KOPT-K1 (cell line): ENCODE measurements at regions not wholly inside any gene's neighbourhood (a gene's known extent, or its start where the extent isn't known, plus 50 kb on each side); places are given as distances from the start of the nearest gene placed in this dataset.

Source experiments
- H3K27ac ChIP-seq: fragments of 200-600 bp; sonication (generic); 2 replicates; pipeline ENCODE4 v1.5.1; 2016; ENCODE audit warnings: antibody characterized with exemption, mild to moderate bottlenecking, low read depth, low read length; ENCODE audit not compliant: poor library complexity, severe bottlenecking
- H3K36me3 ChIP-seq: fragments of 200-600 bp; sonication (generic); 2 replicates; pipeline ENCODE4 v1.5.1; 2017; ENCODE audit warnings: antibody characterized with exemption, mild to moderate bottlenecking, low read length, moderate library complexity; ENCODE audit not compliant: insufficient read depth
- H3K9me3 ChIP-seq: fragments of 200-600 bp; sonication (generic); 2 replicates; pipeline ENCODE4 v1.5.1; 2017; ENCODE audit warnings: antibody characterized with exemption, low read length, mild to moderate bottlenecking; ENCODE audit not compliant: insufficient read depth, poor library complexity, severe bottlenecking

GRCh38 chr12:58369576-58369975 is 428.2 kb downstream of the ATP23 start:
- Histone ChIP-seq H3K36me3 (no peaks in the 10 kb centered on the region), H3K27ac (no peak overlapping the region), H3K9me3 (no peaks in the 10 kb centered on the region)

GRCh38 chr12:58372298-58372697 is 430.9 kb downstream of the ATP23 start:
- no peak overlapping the region for H3K27ac ChIP-seq
- H3K9me3 ChIP-seq, result no peaks in the 10 kb centered on the region
- no peaks in the 10 kb centered on the region for H3K36me3 ChIP-seq

- no peak overlapping the region for H3K27ac ChIP-seq
- no peaks in the 10 kb centered on the region for H3K9me3 ChIP-seq
- no peaks in the 10 kb centered on the region for H3K36me3 ChIP-seq
These were observed 436.7 kb downstream of the ATP23 start for GRCh38 chr12:58378028-58378427.

GRCh38 chr12:58381546-58381945 is 440.2 kb downstream of the ATP23 start:
- Histone ChIP-seq H3K36me3 (no peaks in the 10 kb centered on the region), H3K9me3 (no peaks in the 10 kb centered on the region), H3K27ac (no peak overlapping the region)

GRCh38 chr12:58384196-58384595 is 442.8 kb downstream of the ATP23 start:
- H3K27ac ChIP-seq, result no peak overlapping the region
- no peaks in the 10 kb centered on the region for H3K9me3 ChIP-seq
- no peaks in the 10 kb centered on the region for H3K36me3 ChIP-seq

- Histone ChIP-seq H3K27ac (no peak overlapping the region), H3K36me3 (no peaks in the 10 kb centered on the region), H3K9me3 (no peaks in the 10 kb centered on the region)
These were observed 444.8 kb downstream of the ATP23 start for GRCh38 chr12:58386136-58386535.

- Histone ChIP-seq H3K36me3 (no peaks in the 10 kb centered on the region), H3K27ac (no peak overlapping the region), H3K9me3 (no peaks in the 10 kb centered on the region)
These were observed 445.8 kb downstream of the ATP23 start for GRCh38 chr12:58387199-58387598.

GRCh38 chr12:58388261-58388660 is 446.9 kb downstream of the ATP23 start:
- H3K9me3 ChIP-seq, result no peaks in the 10 kb centered on the region
- no peak overlapping the region for H3K27ac ChIP-seq
- H3K36me3 ChIP-seq, result no peaks in the 10 kb centered on the region

- no peak overlapping the region for H3K27ac ChIP-seq
These were observed 451.8 kb downstream of the ATP23 start for GRCh38 chr12:58393152-58393551.

GRCh38 chr12:58395056-58395455 is 453.7 kb downstream of the ATP23 start:
- Histone ChIP-seq H3K9me3 (no peaks in the 10 kb centered on the region), H3K27ac (no peak overlapping the region), H3K36me3 (no peaks in the 10 kb centered on the region)

More at GRCh38 chr12:58393152-58393551, 451.8 kb downstream of the ATP23 start:
- Histone ChIP-seq H3K9me3 (no peaks in the 10 kb centered on the region), H3K36me3 (no peaks in the 10 kb centered on the region)

GRCh38 chr12:58395470-58395869 is 454.1 kb downstream of the ATP23 start:
- Histone ChIP-seq H3K9me3 (no peaks in the 10 kb centered on the region), H3K27ac (no peak overlapping the region), H3K36me3 (no peaks in the 10 kb centered on the region)

GRCh38 chr12:58396239-58396638 is 454.9 kb downstream of the ATP23 start:
- Histone ChIP-seq H3K27ac (no peak overlapping the region), H3K36me3 (no peaks in the 10 kb centered on the region), H3K9me3 (no peaks in the 10 kb centered on the region)

- no peaks in the 10 kb centered on the region for H3K9me3 ChIP-seq
- no peak overlapping the region for H3K27ac ChIP-seq
- no peaks in the 10 kb centered on the region for H3K36me3 ChIP-seq
These were observed 464.0 kb downstream of the ATP23 start for GRCh38 chr12:58405363-58405762.

- no peaks in the 10 kb centered on the region for H3K9me3 ChIP-seq
- H3K36me3 ChIP-seq, result no peaks in the 10 kb centered on the region
- no peak overlapping the region for H3K27ac ChIP-seq
These were observed 467.1 kb downstream of the ATP23 start for GRCh38 chr12:58408516-58408915.

- H3K27ac ChIP-seq, result no peak overlapping the region
- H3K36me3 ChIP-seq, result no peaks in the 10 kb centered on the region
- H3K9me3 ChIP-seq, result no peaks in the 10 kb centered on the region
These were observed 471.2 kb downstream of the ATP23 start for GRCh38 chr12:58412461-58413060.

- Histone ChIP-seq H3K27ac (no peak overlapping the region), H3K9me3 (no peaks in the 10 kb centered on the region), H3K36me3 (no peaks in the 10 kb centered on the region)
These were observed 472.4 kb downstream of the ATP23 start for GRCh38 chr12:58413794-58414193.
